Mesenchymal stem cell (in vitro differentiated cells and primary cell): ENCODE measurements at regions not wholly inside any gene's neighbourhood (a gene's known extent, or its start where the extent isn't known, plus 50 kb on each side); places are given as distances from the start of the nearest gene placed in this dataset.
"Not testable (repeated sequence)": the region's sequence is repeated elsewhere in the genome, so short reads cannot be mapped to it uniquely, and the experiment has no call there.

ENCODE experiments used
- DNase-seq: peaks from one replicate; pipeline ENCODE4 v3.0.0-alpha.2; 2013
- H2AFZ ChIP-seq: one replicate; pipeline ENCODE4 v1.6.1; 2013; ENCODE audit warnings: low read depth, mild to moderate bottlenecking, control low read depth, inconsistent platforms, low read length, moderate library complexity
- H2AK5ac ChIP-seq: 2 replicates; pipeline ENCODE4 v1.6.1; 2013; ENCODE audit warnings: low read length, moderate library complexity, mild to moderate bottlenecking, inconsistent platforms; ENCODE audit not compliant: severe bottlenecking
- H2BK120ac ChIP-seq: one replicate; pipeline ENCODE4 v1.6.1; 2013; ENCODE audit warnings: low read depth, mild to moderate bottlenecking, inconsistent platforms, low read length, moderate library complexity
- H2BK12ac ChIP-seq, 2 experiments: one replicate each; pipeline ENCODE4 v1.6.1; 2013; ENCODE audit warnings: inconsistent platforms in 2 of 2, low read length in 2 of 2, mild to moderate bottlenecking in 2 of 2, moderate library complexity in 2 of 2, control low read depth in 1 of 2
- H2BK15ac ChIP-seq: one replicate; pipeline ENCODE4 v1.6.1; 2013; ENCODE audit warnings: mild to moderate bottlenecking, low read depth, inconsistent platforms; ENCODE audit not compliant: poor library complexity, severe bottlenecking
- H2BK5ac ChIP-seq: 2 replicates; pipeline ENCODE4 v1.6.1; 2013; ENCODE audit warnings: low read depth, mild to moderate bottlenecking, low read length, control low read depth, inconsistent platforms; ENCODE audit not compliant: poor library complexity, severe bottlenecking
- H3K14ac ChIP-seq, 2 experiments: one replicate each; pipeline ENCODE4 v1.6.1; 2013; ENCODE audit warnings: inconsistent platforms in 2 of 2, low read length in 2 of 2, control low read depth in 1 of 2, mild to moderate bottlenecking in 1 of 2, moderate library complexity in 1 of 2
- H3K18ac ChIP-seq, 2 experiments: one replicate each; pipeline ENCODE4 v1.6.1; 2013; ENCODE audit warnings: inconsistent platforms in 2 of 2, low read length in 2 of 2, control low read depth in 1 of 2, low read depth in 1 of 2, mild to moderate bottlenecking in 1 of 2
- H3K23ac ChIP-seq, 2 experiments: one replicate each; pipeline ENCODE4 v1.6.1; 2013; ENCODE audit warnings: inconsistent platforms in 2 of 2, low read length in 2 of 2, mild to moderate bottlenecking in 2 of 2, moderate library complexity in 2 of 2, control low read depth in 1 of 2
- H3K27ac ChIP-seq: 2 replicates; pipeline ENCODE4 v1.5.1; 2013; ENCODE audit warnings: mild to moderate bottlenecking, moderate library complexity, low read length, control low read depth, inconsistent platforms; ENCODE audit not compliant: poor library complexity, severe bottlenecking
- H3K27me3 ChIP-seq, 2 experiments: 2 replicates each; pipeline versions ENCODE4 v1.6.1 to v1.7.0; 2013; ENCODE audit warnings: low read length in 2 of 2, mild to moderate bottlenecking in 2 of 2, moderate library complexity in 2 of 2, control low read depth in 1 of 2, inconsistent platforms in 1 of 2; ENCODE audit not compliant: control insufficient read depth in 1 of 2, insufficient read depth in 1 of 2
- H3K36me3 ChIP-seq, 2 experiments: 2 replicates each; pipeline versions ENCODE4 v1.6.1 to v1.7.0; 2013; ENCODE audit warnings: low read length in 2 of 2, control low read depth in 1 of 2, inconsistent platforms in 1 of 2, low read depth in 1 of 2, mild to moderate bottlenecking in 1 of 2; ENCODE audit not compliant: insufficient read depth in 2 of 2, control insufficient read depth in 1 of 2
- H3K4ac ChIP-seq, 2 experiments: one replicate each; pipeline ENCODE4 v1.6.1; 2013; ENCODE audit warnings: inconsistent platforms in 2 of 2, low read length in 2 of 2, mild to moderate bottlenecking in 2 of 2, moderate library complexity in 2 of 2, control low read depth in 1 of 2, low read depth in 1 of 2
- H3K4me1 ChIP-seq: 2 replicates; pipeline ENCODE4 v1.6.1; 2013; ENCODE audit warnings: low read depth, low read length, control low read depth; ENCODE audit not compliant: control insufficient read depth, insufficient read depth
- H3K4me2 ChIP-seq: 2 replicates; pipeline ENCODE4 v1.6.1; 2013; ENCODE audit warnings: low read length, mild to moderate bottlenecking, inconsistent platforms; ENCODE audit not compliant: poor library complexity, severe bottlenecking
- H3K4me3 ChIP-seq, 2 experiments: 2 replicates each; pipeline versions ENCODE4 v1.5.1 to v1.7.0; 2013; ENCODE audit warnings: low read length in 2 of 2, mild to moderate bottlenecking in 2 of 2, control low read depth in 1 of 2, low read depth in 1 of 2; ENCODE audit not compliant: insufficient read depth in 1 of 2
- H3K79me1 ChIP-seq: replicated peaks from 2 replicates; pipeline ENCODE4 v1.6.1; 2013; ENCODE audit warnings: mild to moderate bottlenecking, control low read depth, low read length, inconsistent platforms; ENCODE audit not compliant: poor library complexity, severe bottlenecking
- H3K9ac ChIP-seq: 2 replicates; pipeline ENCODE4 v1.7.0; 2013; ENCODE audit warnings: mild to moderate bottlenecking, low read length, moderate library complexity
- H3K9me3 ChIP-seq: 2 replicates; pipeline ENCODE4 v1.7.0; 2013; ENCODE audit warnings: mild to moderate bottlenecking, low read length; ENCODE audit not compliant: control insufficient read depth
- H4K8ac ChIP-seq: one replicate; pipeline ENCODE4 v1.6.1; 2013; ENCODE audit warnings: inconsistent platforms, mild to moderate bottlenecking, low read length, moderate library complexity
- H4K91ac ChIP-seq: one replicate; pipeline ENCODE4 v1.6.1; 2013; ENCODE audit warnings: mild to moderate bottlenecking, low read length, inconsistent platforms
- WGBS: methylation state at CpG from one replicate; pipeline ENCODE4 v1.1.7; 2013; ENCODE audit warnings: mixed read lengths; 5-methylcytosine and 5-hydroxymethylcytosine counted together

GRCh38 chr15:26026671-26027070, 163.5 kb upstream of the ATP10A start:
- not testable (repeated sequence) for H4K8ac ChIP-seq, H2BK15ac ChIP-seq, H3K23ac ChIP-seq, H2AK5ac ChIP-seq, H3K36me3 ChIP-seq, H3K9ac ChIP-seq, H2BK120ac ChIP-seq, H3K27ac ChIP-seq, H2BK5ac ChIP-seq, H3K4ac ChIP-seq, H3K18ac ChIP-seq, H2BK12ac ChIP-seq, H3K14ac ChIP-seq, H3K4me1 ChIP-seq, H2AFZ ChIP-seq, H3K4me2 ChIP-seq, H3K9me3 ChIP-seq, H3K79me1 ChIP-seq, H4K91ac ChIP-seq, H3K27me3 ChIP-seq, DNase-seq, H3K4me3 ChIP-seq
- 76% methylated on average over 3 of the region's 3 CpGs for WGBS

GRCh38 chr15:26024241-26024640, 161.1 kb upstream of the ATP10A start:
- no peak overlapping the region for H3K23ac ChIP-seq
- H2AK5ac ChIP-seq = no peak overlapping the region
- DNase-seq = no peak
- 94% methylated on average over 3 of the region's 4 CpGs for whole genome bisulfite sequencing
- no peaks in the 10 kb centered on the region for H3K36me3 ChIP-seq
- H3K79me1 ChIP-seq = no peaks in the 10 kb centered on the region
- H3K27me3 ChIP-seq = peaks cover 0 to 4% of the 10 kb centered on the region in 2 experiments
- no peak overlapping the region for H3K18ac ChIP-seq
- H2BK15ac ChIP-seq = no peak overlapping the region
- H3K4me2 ChIP-seq = no peak overlapping the region
- no peak overlapping the region for H3K9ac ChIP-seq
- no peak overlapping the region for H4K91ac ChIP-seq
- H2BK120ac ChIP-seq = no peak overlapping the region
- peaks cover 3% of the 10 kb centered on the region for H3K4me1 ChIP-seq
- H2BK12ac ChIP-seq = no peak overlapping the region
- no peak overlapping the region for H2AFZ ChIP-seq
- H3K14ac ChIP-seq = no peak overlapping the region
- H3K4ac ChIP-seq = no peak overlapping the region
- no peak overlapping the region for H3K27ac ChIP-seq
- no peak overlapping the region for H3K4me3 ChIP-seq
- no peak overlapping the region for H2BK5ac ChIP-seq
- peaks cover 6% of the 10 kb centered on the region for H3K9me3 ChIP-seq
- no peak overlapping the region for H4K8ac ChIP-seq

GRCh38 chr15:26023691-26024090, 160.6 kb upstream of the ATP10A start:
- DNase-seq = no peak
- H2BK12ac ChIP-seq = no peak overlapping the region
- H3K9me3 ChIP-seq = peaks cover 6% of the 10 kb centered on the region
- H3K23ac ChIP-seq = no peak overlapping the region
- H2AK5ac ChIP-seq = no peak overlapping the region
- no peak overlapping the region for H4K8ac ChIP-seq
- no peaks in the 10 kb centered on the region for H3K36me3 ChIP-seq
- H3K4me1 ChIP-seq = peaks cover 3% of the 10 kb centered on the region
- H2AFZ ChIP-seq = no peak overlapping the region
- H3K4me2 ChIP-seq = no peak overlapping the region
- no peak overlapping the region for H4K91ac ChIP-seq
- no peak overlapping the region for H2BK5ac ChIP-seq
- WGBS = 80% methylated on average over 5 of the region's 5 CpGs
- H3K18ac ChIP-seq = no peak overlapping the region
- H3K27ac ChIP-seq = no peak overlapping the region
- no peak overlapping the region for H3K4ac ChIP-seq
- no peak overlapping the region for H3K14ac ChIP-seq
- H2BK120ac ChIP-seq = no peak overlapping the region
- H3K27me3 ChIP-seq = peaks cover 0 to 4% of the 10 kb centered on the region in 2 experiments
- H3K9ac ChIP-seq = no peak overlapping the region
- H3K4me3 ChIP-seq = no peak overlapping the region
- no peaks in the 10 kb centered on the region for H3K79me1 ChIP-seq
- H2BK15ac ChIP-seq = no peak overlapping the region

- Histone ChIP-seq H4K8ac (no peak overlapping the region), H2BK5ac (no peak overlapping the region), H3K9ac (no peak overlapping the region), H3K36me3 (no peaks in the 10 kb centered on the region), H3K27ac (no peak overlapping the region), H3K4me3 (no peak overlapping the region), H3K4me2 (no peak overlapping the region), H2BK15ac (no peak overlapping the region), H3K4ac (no peak overlapping the region), H3K14ac (no peak overlapping the region), H4K91ac (no peak overlapping the region), H3K27me3 (peaks cover 0 to 3% of the 10 kb centered on the region in 2 experiments), H2BK120ac (no peak overlapping the region), H2AFZ (no peak overlapping the region), H3K9me3 (peaks cover 6% of the 10 kb centered on the region), H3K4me1 (peaks cover 3% of the 10 kb centered on the region), H2BK12ac (no peak overlapping the region), H2AK5ac (no peak overlapping the region), H3K18ac (no peak overlapping the region), H3K23ac (no peak overlapping the region), H3K79me1 (no peaks in the 10 kb centered on the region)
- WGBS = 86% methylated on average over 9 of the region's 10 CpGs
- DNase-seq = no peak
Observed at GRCh38 chr15:26023231-26023630, 160.1 kb upstream of the ATP10A start.
